ENCODE measurements at regions not wholly inside any gene's neighbourhood (a gene's known extent, or its start where the extent isn't known, plus 50 kb on each side); places are given as distances from the start of the nearest gene placed in this dataset.

DNA sequence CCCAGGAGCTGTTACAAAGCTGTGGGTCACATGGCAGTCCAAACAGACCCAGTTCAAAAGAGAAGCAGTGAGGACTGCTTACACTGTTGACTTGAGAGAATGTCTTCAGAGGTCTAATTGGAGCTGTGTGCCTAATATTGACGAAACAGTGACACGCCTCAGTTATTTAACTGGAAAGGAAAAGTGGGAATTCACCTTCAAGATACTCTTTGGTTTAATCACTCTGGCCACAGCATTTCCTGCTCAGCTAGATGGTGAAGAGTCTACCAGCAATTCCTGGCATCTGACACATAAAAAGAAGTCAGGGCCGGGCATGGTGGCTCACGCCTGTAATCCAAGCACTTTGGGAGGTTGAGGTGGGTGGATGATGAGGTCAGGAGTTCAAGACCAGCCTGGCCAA lies 326.4 kb downstream of the SV2B start:
- no peak for TF ChIP-seq POLR2A (IDR thresholded peaks at IDR 0.05)
- no peak for TF ChIP-seq CTCF (IDR thresholded peaks at IDR 0.05)
- DNase-seq: no peak
- Histone ChIP-seq H3K4me1 (no peaks in the 10 kb centered on the region), H3K36me3 (no peaks in the 10 kb centered on the region), H3K9me3 (no peaks in the 10 kb centered on the region), H3K27me3 (peaks cover 0 to 12% (median 0%) of the 10 kb centered on the region in 4 donors), H3K4me3 (no peak overlapping the region), H3K27ac (no peak overlapping the region)
- intact Hi-C loops (cut with DNase I): no loop called here
- WGBS, 2 donors: 24 to 51% methylated on average over 3 to 4 of the region's 4 CpGs

DNA sequence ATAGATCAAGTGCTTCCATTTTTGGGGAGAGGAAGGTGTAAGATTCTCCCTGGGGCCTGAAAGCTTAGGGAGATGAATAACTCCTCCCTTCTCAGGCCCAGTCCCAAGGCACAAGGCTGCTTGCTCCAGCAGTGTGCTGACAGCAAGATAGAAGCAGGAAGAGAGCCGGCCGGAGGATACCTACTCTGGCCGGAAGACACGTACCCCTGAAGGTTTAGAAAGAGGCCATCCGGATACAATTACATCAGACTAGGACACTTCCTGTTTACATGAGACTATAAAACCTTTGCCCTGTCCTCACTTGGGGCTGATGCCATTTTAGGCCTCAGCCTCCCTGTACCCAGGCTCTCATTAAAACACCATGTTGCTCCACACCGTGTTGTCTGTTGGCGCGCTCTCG lies 329.9 kb downstream of the SV2B start:
- no peak for TF ChIP-seq CTCF (IDR thresholded peaks at IDR 0.05)
- no peak for TF ChIP-seq POLR2A (IDR thresholded peaks at IDR 0.05)
- DNase-seq: no peak
- intact Hi-C loops (cut with DNase I): no loop called here
- no peak overlapping the region for H3K27ac ChIP-seq
- no peaks in the 10 kb centered on the region for H3K36me3 ChIP-seq
- H3K9me3 ChIP-seq: no peaks in the 10 kb centered on the region
- no peak overlapping the region for H3K4me3 ChIP-seq
- no peaks in the 10 kb centered on the region for H3K27me3 ChIP-seq
- 85 to 90% methylated on average over 9 of the region's 9 CpGs for WGBS, 2 donors
- H3K4me1 ChIP-seq: no peaks in the 10 kb centered on the region

- no peaks in the 10 kb centered on the region for H3K27me3 ChIP-seq
- no peak overlapping the region for H3K4me3 ChIP-seq
- H3K27ac ChIP-seq: no peak overlapping the region
- DNase-seq: no peak
- intact Hi-C loops (cut with DNase I): no loop called here
- H3K4me1 ChIP-seq: no peaks in the 10 kb centered on the region
- WGBS, 2 donors: 71 to 81% methylated on average over 8 of the region's 8 CpGs
- no peaks in the 10 kb centered on the region for H3K9me3 ChIP-seq
- H3K36me3 ChIP-seq: no peaks in the 10 kb centered on the region
- TF ChIP-seq POLR2A (IDR thresholded peaks at IDR 0.05): no peak
- no peak for TF ChIP-seq CTCF (IDR thresholded peaks at IDR 0.05)
Measured at GRCh38 chr15:91431041-91431715, 331.1 kb downstream of the SV2B start.

DNA sequence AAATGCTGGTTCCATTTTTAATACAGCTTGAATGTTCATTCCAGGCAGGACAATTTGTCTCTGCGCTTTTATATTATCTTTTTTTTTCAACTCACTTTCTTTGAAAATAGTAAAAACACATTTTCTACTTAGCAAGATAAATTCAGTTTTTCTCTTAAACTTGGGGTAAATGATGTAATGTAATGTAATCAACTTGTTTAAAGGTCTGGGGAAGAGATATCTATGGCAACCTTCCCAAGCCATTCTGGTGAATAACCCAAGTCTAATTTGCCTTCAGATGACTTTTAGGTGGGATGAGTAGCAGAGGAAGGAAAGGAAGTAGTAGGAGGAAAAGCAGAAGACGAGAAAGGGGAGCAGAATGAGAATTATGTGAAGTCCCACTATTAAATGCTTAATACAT lies 335.1 kb downstream of the SV2B start:
- 74 to 76% methylated on average over 2 of the region's 2 CpGs for WGBS, 2 donors

GRCh38 chr15:91444656-91445055 lies 344.6 kb downstream of the SV2B start:
- WGBS, 2 donors: 92 to 97% methylated on average over 3 of the region's 3 CpGs
- DNase-seq: no peak
- H3K27me3 ChIP-seq: peaks cover 0 to 2% (median 0%) of the 10 kb centered on the region in 4 donors
- H3K36me3 ChIP-seq: no peaks in the 10 kb centered on the region
- peaks cover 0 to 3% (median 0%) of the 10 kb centered on the region in 3 donors for H3K4me1 ChIP-seq
- intact Hi-C loops (cut with DNase I): no loop called here
- no peak overlapping the region for H3K4me3 ChIP-seq
- TF ChIP-seq CTCF (IDR thresholded peaks at IDR 0.05) (no peak), POLR2A (IDR thresholded peaks at IDR 0.05) (no peak)
- H3K9me3 ChIP-seq: peaks cover 0 to 10% (median 0%) of the 10 kb centered on the region in 3 donors
- H3K27ac ChIP-seq: no peak overlapping the region

More for the DNA sequence above, 335.1 kb downstream of the SV2B start:
- no peak overlapping the region for H3K4me3 ChIP-seq
- intact Hi-C loops (cut with DNase I): no loop called here
- peaks cover 0 to 12% (median 0%) of the 10 kb centered on the region in 3 donors for H3K9me3 ChIP-seq
- H3K27me3 ChIP-seq: peaks cover 0 to 4% (median 0%) of the 10 kb centered on the region in 4 donors
- no peaks in the 10 kb centered on the region for H3K4me1 ChIP-seq
- TF ChIP-seq CTCF (IDR thresholded peaks at IDR 0.05) (no peak), POLR2A (IDR thresholded peaks at IDR 0.05) (no peak)
- H3K27ac ChIP-seq: no peak overlapping the region
- no peaks in the 10 kb centered on the region for H3K36me3 ChIP-seq
- no peak for DNase-seq
